ENCODE measurements at regions not wholly inside any gene's neighbourhood (a gene's known extent, or its start where the extent isn't known, plus 50 kb on each side); places are given as distances from the start of the nearest gene placed in this dataset.
A peak's percentile ranks its signal among the peaks of the same experiment; 100 is the strongest.

GRCh38 chr16:50440991-50441390, 72.2 kb upstream of the BRD7 start:
- no peak overlapping the region for H3K4me3 ChIP-seq (ENCODE audit: low read depth, poor library complexity, severe bottlenecking)
- WGBS, 2 donors = 97 to 98% methylated on average over 4 of the region's 4 CpGs
- TF ChIP-seq CTCF (IDR thresholded peaks at IDR 0.05) (no peak), POLR2A (IDR thresholded peaks at IDR 0.05) (no peak)
- peak in 1 of 2 donors; percentile 18 for DNase-seq (ENCODE audit: low spot score in 2 of 2)
- intact Hi-C loops (cut with DNase I; ENCODE audit: low total_unique reads) = no loop called here

DNA sequence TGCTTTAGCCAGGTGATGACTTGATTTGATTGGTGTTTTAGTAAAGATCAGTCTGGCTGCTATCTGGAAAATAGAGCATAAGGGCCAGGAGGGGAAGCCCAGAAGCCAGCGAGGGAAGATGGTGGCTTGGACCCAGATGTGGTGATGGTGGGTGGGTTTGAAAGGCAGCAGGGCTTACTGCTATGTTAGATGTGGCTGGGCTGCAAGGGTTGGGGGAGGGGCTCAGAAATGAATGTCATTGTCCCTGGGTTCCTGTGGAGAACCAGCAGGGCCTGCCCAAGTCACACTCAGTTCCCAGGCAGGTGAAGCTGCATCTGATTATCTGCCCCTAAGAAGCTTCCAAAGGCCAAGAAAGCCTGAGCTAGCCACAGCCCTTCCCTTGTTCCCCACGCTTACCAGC, 71.7 kb upstream of the BRD7 start:
- H3K4me3 ChIP-seq (ENCODE audit: low read depth, poor library complexity, severe bottlenecking) = no peak overlapping the region
- peak in 1 of 2 donors; percentile 52 for DNase-seq (ENCODE audit: low spot score in 2 of 2)
- TF ChIP-seq CTCF (IDR thresholded peaks at IDR 0.05) (no peak), POLR2A (IDR thresholded peaks at IDR 0.05) (no peak)
- intact Hi-C loops (cut with DNase I; ENCODE audit: low total_unique reads) = no loop called here
- 83 to 95% methylated on average over 2 of the region's 2 CpGs for WGBS, 2 donors

DNA sequence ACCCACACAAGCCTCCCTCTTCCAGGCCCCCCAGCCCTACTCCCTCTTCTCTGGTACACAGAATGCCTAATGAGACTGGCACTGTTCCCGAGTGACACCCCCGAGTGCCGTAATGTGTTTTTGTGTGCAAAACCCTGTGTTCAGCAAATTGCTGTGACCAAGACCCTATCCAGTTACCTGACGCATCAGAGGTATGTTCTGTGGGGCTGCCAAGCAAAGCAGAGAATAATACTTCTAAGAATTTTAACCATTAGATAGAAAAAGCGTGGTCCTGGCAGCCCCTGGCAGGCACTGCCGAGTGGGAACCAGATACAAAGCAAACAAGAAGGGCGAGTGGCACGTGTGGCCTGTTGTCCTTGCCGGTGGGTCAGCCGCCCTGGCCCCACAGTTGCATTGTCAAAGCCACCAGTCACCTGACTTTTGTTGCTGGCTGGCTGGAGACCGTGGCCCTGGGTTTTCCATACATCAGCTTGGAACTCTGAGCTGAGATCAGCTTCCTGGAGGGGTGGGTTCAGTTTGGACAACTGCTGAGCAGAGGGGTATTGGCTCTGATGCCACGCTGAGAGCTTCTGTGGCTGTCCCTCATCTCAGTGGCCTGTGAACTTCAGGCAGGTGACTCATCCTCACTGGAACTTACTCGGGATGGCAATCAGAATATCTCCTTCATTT, 69.1 kb upstream of the BRD7 start:
- TF ChIP-seq CTCF (IDR thresholded peaks at IDR 0.05) (no peak), POLR2A (IDR thresholded peaks at IDR 0.05) (no peak)
- 73 to 80% methylated on average over 13 of the region's 13 CpGs for WGBS, 2 donors
- H3K4me3 ChIP-seq (ENCODE audit: low read depth, poor library complexity, severe bottlenecking) = no peak overlapping the region
- peak; percentile 5 to 56 for DNase-seq (ENCODE audit: low spot score in 2 of 2)
- intact Hi-C loops (cut with DNase I; ENCODE audit: low total_unique reads) = no loop called here

- H3K4me3 ChIP-seq (ENCODE audit: low read depth, poor library complexity, severe bottlenecking) = no peak overlapping the region
- DNase-seq (ENCODE audit: low spot score in 2 of 2) = peak; percentile 2 to 67
- WGBS, 2 donors = 91% methylated on average over 3 of the region's 3 CpGs
- intact Hi-C loops (cut with DNase I; ENCODE audit: low total_unique reads) = no loop called here
- no peak for TF ChIP-seq POLR2A (IDR thresholded peaks at IDR 0.05)
- no peak for TF ChIP-seq CTCF (IDR thresholded peaks at IDR 0.05)
These were observed 67.5 kb upstream of the BRD7 start for GRCh38 chr16:50436271-50436670.

GRCh38 chr16:50434872-50435478, 66.2 kb upstream of the BRD7 start:
- DNase-seq (ENCODE audit: low spot score in 2 of 2) = no peak
- TF ChIP-seq POLR2A (IDR thresholded peaks at IDR 0.05) (no peak), CTCF (IDR thresholded peaks at IDR 0.05) (no peak)
- 89 to 90% methylated on average over 7 of the region's 7 CpGs for WGBS, 2 donors
- no peak overlapping the region for H3K4me3 ChIP-seq (ENCODE audit: low read depth, poor library complexity, severe bottlenecking)
- intact Hi-C loops (cut with DNase I; ENCODE audit: low total_unique reads) = no loop called here
